SIG-M5 treated with dmso at 0.1 percent for 504 hours (cell line): ENCODE measurements at regions not wholly inside any gene's neighbourhood (a gene's known extent, or its start where the extent isn't known, plus 50 kb on each side); places are given as distances from the start of the nearest gene placed in this dataset.

Experiments
- DNase-seq: peaks from one replicate; lab custom pipeline; 2025; ENCODE audit not compliant: unreplicated experiment; lab: John Stamatoyannopoulos, UW

GRCh38 chr1:201682964-201683363 lies 144.0 kb downstream of the NAV1 start:
- DNase-seq, result no peak

- DNase-seq, result no peak
Measured at GRCh38 chr1:201683397-201683796, 144.5 kb downstream of the NAV1 start.

- DNase-seq, result no peak
Measured at GRCh38 chr1:201685485-201685884, 143.5 kb upstream of the IPO9 start.

GRCh38 chr1:201686714-201687455 lies 142.1 kb upstream of the IPO9 start:
- peak; percentile 55 for DNase-seq

- DNase-seq, result no peak
Measured at GRCh38 chr1:201688514-201688913, 140.4 kb upstream of the IPO9 start.

- no peak for DNase-seq
Measured at GRCh38 chr1:201689647-201690046, 139.3 kb upstream of the IPO9 start.

GRCh38 chr1:201690528-201690927 lies 138.4 kb upstream of the IPO9 start:
- no peak for DNase-seq

- no peak for DNase-seq
Measured at GRCh38 chr1:201691716-201692554, 137.0 kb upstream of the IPO9 start.

- no peak for DNase-seq
Measured at GRCh38 chr1:201692555-201693394, 136.2 kb upstream of the IPO9 start.

- no peak for DNase-seq
Measured at GRCh38 chr1:201693890-201694607, 134.9 kb upstream of the IPO9 start.

- no peak for DNase-seq
Measured at GRCh38 chr1:201694608-201695335, 134.2 kb upstream of the IPO9 start.

GRCh38 chr1:201695607-201696006 lies 133.3 kb upstream of the IPO9 start:
- DNase-seq, result no peak

GRCh38 chr1:201696217-201696761 lies 132.7 kb upstream of the IPO9 start:
- no peak for DNase-seq

- no peak for DNase-seq
Measured at GRCh38 chr1:201697174-201697573, 131.8 kb upstream of the IPO9 start.

- no peak for DNase-seq
Measured at GRCh38 chr1:201701831-201702230, 127.1 kb upstream of the IPO9 start.

- peak; percentile 19 for DNase-seq
Measured at GRCh38 chr1:201702936-201703335, 126.0 kb upstream of the IPO9 start.

GRCh38 chr1:201703621-201704438 lies 125.1 kb upstream of the IPO9 start:
- DNase-seq, result peak; percentile 77

- no peak for DNase-seq
Measured at GRCh38 chr1:201704439-201704792, 124.5 kb upstream of the IPO9 start.

- no peak for DNase-seq
Measured at GRCh38 chr1:201705389-201705788, 123.6 kb upstream of the IPO9 start.
